ENCODE measurements at regions not wholly inside any gene's neighbourhood (a gene's known extent, or its start where the extent isn't known, plus 50 kb on each side); places are given as distances from the start of the nearest gene placed in this dataset.

DNA sequence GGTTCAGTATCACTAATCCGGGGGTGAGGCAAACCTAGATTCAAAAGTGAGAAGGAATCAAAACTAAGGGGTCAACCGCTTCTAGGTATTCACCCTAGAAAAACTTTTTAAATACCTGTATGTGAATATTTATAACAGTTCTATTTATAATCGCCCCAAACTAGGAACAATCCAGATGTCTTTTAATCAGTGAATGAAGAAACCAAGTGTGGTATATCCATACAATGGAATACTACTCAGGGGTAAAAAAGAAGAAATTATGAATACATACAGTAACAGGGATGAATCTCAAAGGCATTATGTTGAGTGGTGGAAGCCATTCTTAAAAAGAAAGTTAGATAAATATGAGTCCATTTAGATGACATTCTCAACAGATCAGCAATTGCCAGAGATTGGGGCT, 178.0 kb upstream of the BLID start:
- no peak overlapping the region for H3K4me3 ChIP-seq (ENCODE audit: low read depth, low read length)
- TF ChIP-seq POLR2A (IDR thresholded peaks at IDR 0.05; ENCODE audit: extremely low read depth, insufficient read length), result no peak
- TF ChIP-seq, protein P1, sequence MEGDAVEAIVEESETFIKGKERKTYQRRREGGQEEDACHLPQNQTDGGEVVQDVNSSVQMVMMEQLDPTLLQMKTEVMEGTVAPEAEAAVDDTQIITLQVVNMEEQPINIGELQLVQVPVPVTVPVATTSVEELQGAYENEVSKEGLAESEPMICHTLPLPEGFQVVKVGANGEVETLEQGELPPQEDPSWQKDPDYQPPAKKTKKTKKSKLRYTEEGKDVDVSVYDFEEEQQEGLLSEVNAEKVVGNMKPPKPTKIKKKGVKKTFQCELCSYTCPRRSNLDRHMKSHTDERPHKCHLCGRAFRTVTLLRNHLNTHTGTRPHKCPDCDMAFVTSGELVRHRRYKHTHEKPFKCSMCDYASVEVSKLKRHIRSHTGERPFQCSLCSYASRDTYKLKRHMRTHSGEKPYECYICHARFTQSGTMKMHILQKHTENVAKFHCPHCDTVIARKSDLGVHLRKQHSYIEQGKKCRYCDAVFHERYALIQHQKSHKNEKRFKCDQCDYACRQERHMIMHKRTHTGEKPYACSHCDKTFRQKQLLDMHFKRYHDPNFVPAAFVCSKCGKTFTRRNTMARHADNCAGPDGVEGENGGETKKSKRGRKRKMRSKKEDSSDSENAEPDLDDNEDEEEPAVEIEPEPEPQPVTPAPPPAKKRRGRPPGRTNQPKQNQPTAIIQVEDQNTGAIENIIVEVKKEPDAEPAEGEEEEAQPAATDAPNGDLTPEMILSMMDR (IDR thresholded peaks at IDR 0.05; ENCODE audit: low read depth, low read length), result no peak
- TF ChIP-seq MYC (IDR thresholded peaks at IDR 0.05; ENCODE audit: low read depth, low read length), result no peak
- TF ChIP-seq, protein P2, sequence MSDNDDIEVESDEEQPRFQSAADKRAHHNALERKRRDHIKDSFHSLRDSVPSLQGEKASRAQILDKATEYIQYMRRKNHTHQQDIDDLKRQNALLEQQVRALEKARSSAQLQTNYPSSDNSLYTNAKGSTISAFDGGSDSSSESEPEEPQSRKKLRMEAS (IDR thresholded peaks at IDR 0.05; ENCODE audit: low read depth, low read length), result no peak
- no peak for DNase-seq (ENCODE audit: low read depth)

DNA sequence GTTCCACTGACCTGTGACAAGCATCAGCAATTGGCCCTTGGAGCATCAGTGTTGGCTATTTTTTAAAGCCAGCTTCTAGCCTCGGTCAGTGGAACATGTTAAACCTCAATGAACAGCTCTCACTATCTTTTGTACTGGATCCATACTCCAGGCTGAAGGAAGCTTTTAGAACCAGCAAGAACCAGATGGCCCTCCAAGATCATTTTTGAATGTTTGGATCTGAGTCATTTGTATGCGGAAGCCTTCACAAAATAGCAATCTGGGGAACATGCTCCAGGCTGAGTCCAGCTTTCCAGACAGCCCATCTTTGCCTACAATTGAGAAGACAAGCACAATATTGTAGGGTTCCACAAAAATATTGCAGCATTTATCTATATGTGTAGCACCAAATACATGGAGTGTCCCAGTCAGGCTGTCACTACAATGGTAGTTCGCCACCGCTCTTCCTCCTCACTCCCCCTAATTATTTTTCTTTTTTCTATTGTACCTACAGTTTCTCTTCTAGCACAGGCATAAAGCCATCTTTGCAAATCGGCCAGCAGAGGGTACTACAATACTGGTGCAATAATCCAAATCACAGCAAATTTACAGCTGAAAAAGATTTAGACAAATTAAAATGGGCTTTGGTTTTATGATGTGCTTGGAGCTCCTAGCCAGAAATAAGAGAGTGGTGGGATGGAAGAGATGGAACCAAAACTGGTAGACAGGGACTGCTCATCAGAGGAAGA, 177.4 kb upstream of the BLID start:
- TF ChIP-seq, protein P2 (IDR thresholded peaks at IDR 0.05; ENCODE audit: low read depth, low read length), result no peak
- TF ChIP-seq POLR2A (IDR thresholded peaks at IDR 0.05; ENCODE audit: extremely low read depth, insufficient read length) (no peak), MYC (IDR thresholded peaks at IDR 0.05; ENCODE audit: low read depth, low read length) (no peak)
- TF ChIP-seq, protein P1 (IDR thresholded peaks at IDR 0.05; ENCODE audit: low read depth, low read length), result no peak
- H3K4me3 ChIP-seq (ENCODE audit: low read depth, low read length), result no peak overlapping the region
- peak; percentile 25 for DNase-seq (ENCODE audit: low read depth)

DNA sequence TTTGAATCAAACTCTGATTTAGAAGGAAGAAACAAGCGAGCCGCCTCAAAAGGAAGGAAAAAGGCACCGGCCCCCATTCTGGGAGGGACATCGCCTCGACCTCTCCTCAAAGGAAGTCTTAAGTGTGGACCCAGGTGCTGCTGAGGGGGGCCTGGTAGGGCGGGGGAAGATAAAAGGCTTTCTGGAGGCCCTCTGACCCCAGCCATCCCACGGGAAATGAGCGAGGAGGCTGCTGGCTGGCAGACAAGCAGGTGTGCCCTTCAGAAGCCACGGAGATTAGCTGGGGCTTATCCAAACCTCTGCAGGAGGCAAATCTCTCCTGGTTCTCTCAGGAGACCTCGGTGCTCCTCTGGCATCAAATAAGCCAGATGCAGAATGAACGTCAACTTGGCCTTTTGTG, 171.4 kb upstream of the BLID start:
- DNase-seq (ENCODE audit: low read depth), result no peak
- no peak overlapping the region for H3K4me3 ChIP-seq (ENCODE audit: low read depth, low read length)
- TF ChIP-seq POLR2A (IDR thresholded peaks at IDR 0.05; ENCODE audit: extremely low read depth, insufficient read length), result no peak
- TF ChIP-seq MYC (IDR thresholded peaks at IDR 0.05; ENCODE audit: low read depth, low read length), result no peak
- TF ChIP-seq, protein P2 (IDR thresholded peaks at IDR 0.05; ENCODE audit: low read depth, low read length), result no peak
- TF ChIP-seq, protein P1 (IDR thresholded peaks at IDR 0.05; ENCODE audit: low read depth, low read length), result no peak

DNA sequence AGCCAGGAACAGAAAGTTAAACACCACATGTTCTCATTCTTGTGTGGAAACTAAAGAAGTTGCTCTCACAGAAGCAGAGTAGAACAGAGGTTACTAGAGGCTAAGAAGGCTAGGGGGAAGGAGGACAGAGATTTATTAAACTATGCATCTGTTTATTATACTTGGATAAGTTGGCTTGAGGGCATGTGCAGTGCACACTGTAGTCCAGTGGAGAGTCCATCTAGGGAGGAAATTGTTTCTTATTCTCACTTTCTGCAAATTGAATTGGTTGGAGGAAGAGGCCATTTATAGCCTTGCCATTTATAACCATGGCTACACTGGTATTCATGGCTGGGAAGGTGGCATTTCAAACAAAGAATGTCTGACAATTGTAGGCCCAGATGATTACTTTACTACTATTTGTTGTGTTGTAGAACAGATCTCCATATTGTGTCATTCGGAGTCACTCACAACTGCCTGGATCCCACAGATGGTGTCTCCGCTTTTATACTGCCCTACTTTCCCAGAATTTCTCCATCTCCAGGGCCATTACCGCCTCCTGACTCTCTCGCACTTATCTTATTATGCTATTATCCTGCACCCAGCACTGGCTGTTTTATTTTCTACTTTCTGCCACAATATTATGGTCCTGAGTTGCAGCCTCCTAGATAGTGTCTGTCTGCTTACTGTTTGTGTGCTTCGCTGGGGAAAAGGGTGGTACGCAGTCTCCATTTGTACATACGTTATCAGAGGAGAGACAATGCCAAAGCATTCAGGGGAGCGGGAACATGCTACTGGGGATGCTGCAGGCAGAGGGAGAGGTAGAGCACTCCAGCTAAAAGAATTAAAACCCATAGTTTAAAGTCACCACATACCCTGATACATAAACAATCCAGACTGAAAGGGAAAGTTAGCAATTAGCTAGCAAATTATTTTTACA, 169.3 kb upstream of the BLID start:
- TF ChIP-seq MYC (IDR thresholded peaks at IDR 0.05; ENCODE audit: low read depth, low read length) (no peak), POLR2A (IDR thresholded peaks at IDR 0.05; ENCODE audit: extremely low read depth, insufficient read length) (no peak)
- TF ChIP-seq, protein P2 (IDR thresholded peaks at IDR 0.05; ENCODE audit: low read depth, low read length), result no peak
- TF ChIP-seq, protein P1 (IDR thresholded peaks at IDR 0.05; ENCODE audit: low read depth, low read length), result no peak
- no peak overlapping the region for H3K4me3 ChIP-seq (ENCODE audit: low read depth, low read length)
- DNase-seq (ENCODE audit: low read depth), result no peak

DNA sequence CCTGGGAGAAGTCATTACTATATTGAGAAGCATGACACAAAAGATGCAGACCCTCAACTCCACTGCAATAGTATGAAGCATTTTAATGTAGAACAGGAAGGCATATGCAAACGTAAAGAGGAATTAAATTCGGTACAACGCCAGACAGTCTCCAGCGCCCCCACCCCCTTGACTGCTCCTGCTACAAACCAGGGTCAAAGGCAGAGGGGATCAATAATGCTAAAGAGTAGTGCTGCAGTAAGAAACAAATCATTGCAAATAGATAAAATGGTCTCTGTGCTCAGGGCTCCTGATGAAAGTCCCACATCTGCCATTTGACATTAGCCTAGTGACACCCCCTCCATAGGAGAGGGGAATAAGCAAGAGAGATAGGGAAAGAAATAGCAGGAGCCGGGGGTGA, 164.9 kb upstream of the BLID start:
- no peak overlapping the region for H3K4me3 ChIP-seq (ENCODE audit: low read depth, low read length)
- TF ChIP-seq, protein P2 (IDR thresholded peaks at IDR 0.05; ENCODE audit: low read depth, low read length), result no peak
- TF ChIP-seq, protein P1 (IDR thresholded peaks at IDR 0.05; ENCODE audit: low read depth, low read length), result no peak
- TF ChIP-seq POLR2A (IDR thresholded peaks at IDR 0.05; ENCODE audit: extremely low read depth, insufficient read length), result no peak
- no peak for TF ChIP-seq MYC (IDR thresholded peaks at IDR 0.05; ENCODE audit: low read depth, low read length)
- no peak for DNase-seq (ENCODE audit: low read depth)
